ENCODE measurements at regions not wholly inside any gene's neighbourhood (a gene's known extent, or its start where the extent isn't known, plus 50 kb on each side); places are given as distances from the start of the nearest gene placed in this dataset.

DNA sequence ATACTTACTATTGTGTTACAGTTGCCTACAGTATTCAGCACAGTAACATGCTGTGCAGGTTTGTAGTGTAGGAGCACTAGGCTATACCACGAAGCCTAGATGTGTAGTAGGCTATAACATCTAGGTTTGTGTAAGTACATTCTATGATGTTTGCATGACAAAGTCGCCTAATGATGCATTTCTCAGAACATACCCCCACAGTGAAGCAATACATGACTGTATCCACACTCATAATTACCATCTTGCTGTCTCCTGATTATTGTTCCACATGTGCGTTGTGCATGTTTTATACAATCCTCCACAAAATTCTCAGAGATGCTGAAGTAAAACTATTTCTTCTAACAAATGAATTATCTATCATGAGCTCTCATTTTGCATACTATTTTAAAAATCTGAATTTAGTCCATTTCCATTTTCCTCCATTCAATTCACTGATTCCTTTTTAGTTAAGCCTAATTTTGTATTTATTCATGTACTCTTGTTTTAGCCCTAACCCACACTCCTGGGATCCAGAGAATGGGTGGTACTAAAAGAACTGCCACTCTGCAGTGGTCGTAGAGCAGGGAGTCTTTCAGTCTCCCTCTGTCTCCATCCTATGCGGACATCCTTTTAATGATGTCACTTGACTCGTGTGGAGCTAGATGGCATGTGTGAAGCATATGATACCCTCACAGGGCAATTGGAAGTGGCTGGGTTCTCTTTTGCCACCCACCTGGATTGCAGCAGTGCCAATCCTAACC lies 67.6 kb upstream of the CAV2 start (continued):
- TF ChIP-seq ZNF677 (tag by site-specific recombination; IDR thresholded peaks at IDR 0.05), result no peak
- TF ChIP-seq, protein P1, sequence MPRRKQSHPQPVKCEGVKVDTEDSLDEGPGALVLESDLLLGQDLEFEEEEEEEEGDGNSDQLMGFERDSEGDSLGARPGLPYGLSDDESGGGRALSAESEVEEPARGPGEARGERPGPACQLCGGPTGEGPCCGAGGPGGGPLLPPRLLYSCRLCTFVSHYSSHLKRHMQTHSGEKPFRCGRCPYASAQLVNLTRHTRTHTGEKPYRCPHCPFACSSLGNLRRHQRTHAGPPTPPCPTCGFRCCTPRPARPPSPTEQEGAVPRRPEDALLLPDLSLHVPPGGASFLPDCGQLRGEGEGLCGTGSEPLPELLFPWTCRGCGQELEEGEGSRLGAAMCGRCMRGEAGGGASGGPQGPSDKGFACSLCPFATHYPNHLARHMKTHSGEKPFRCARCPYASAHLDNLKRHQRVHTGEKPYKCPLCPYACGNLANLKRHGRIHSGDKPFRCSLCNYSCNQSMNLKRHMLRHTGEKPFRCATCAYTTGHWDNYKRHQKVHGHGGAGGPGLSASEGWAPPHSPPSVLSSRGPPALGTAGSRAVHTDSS (tag by site-specific recombination; IDR thresholded peaks at IDR 0.05), result no peak

DNA sequence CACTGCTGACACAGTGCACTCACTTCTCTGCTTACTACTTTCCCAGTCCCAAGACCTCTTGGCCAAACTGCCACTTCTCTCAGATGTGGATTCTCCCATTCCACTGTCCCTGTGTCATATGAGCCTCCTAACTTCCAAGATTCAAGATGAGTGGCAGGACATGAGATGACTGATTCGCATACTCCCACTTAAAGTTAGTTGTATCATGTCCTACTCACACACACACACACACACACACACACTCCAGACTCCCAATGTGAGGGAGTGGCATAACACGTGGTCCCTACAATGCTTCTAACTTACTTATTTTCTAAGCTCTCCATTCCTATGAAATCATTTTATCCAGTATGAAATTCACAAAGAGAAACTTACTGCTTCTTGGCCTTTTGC lies 67.0 kb upstream of the CAV2 start:
- H3K27ac ChIP-seq (ENCODE audit: extremely low read depth, low read depth, low read length), result no peak overlapping the region
- H3K9me3 ChIP-seq (ENCODE audit: control insufficient read depth, insufficient read depth, low read depth, low read length), result no peaks in the 10 kb centered on the region
- CTCF ChIA-PET, result interaction anchor here (0.6 kb wide), 1 partner anchor 110 kb away, joined by 3 read pairs; no protein-coding TSS in a partner anchor
- POLR2A ChIA-PET, result no interaction called here
- no peaks in the 10 kb centered on the region for H3K36me3 ChIP-seq (ENCODE audit: control insufficient read depth in 2 of 2, insufficient read depth in 1 of 2, low read length in 2 of 2)
- TF ChIP-seq SETDB1 (IDR thresholded peaks at IDR 0.05; ENCODE audit: insufficient read length, low read length), result no peak
- 0 out of 2 replicates have a peak, but pooled peaks have one; percentile 15 for TF ChIP-seq EGR2 (tag by site-specific recombination; IDR thresholded peaks at IDR 0.05; ENCODE audit: low read depth)
- 0 out of 2 replicates have a peak, but pooled peaks have one; percentile 17 for TF ChIP-seq ZFHX2 (tag by site-specific recombination; conservative IDR thresholded peaks at IDR 0.05)
- no peak for TF ChIP-seq KLF16 (tag by site-specific recombination; IDR thresholded peaks at IDR 0.05)
- TF ChIP-seq ZNF366 (tag by site-specific recombination; conservative IDR thresholded peaks at IDR 0.05), result no peak
- no peaks in the 10 kb centered on the region for H3K4me1 ChIP-seq (ENCODE audit: control insufficient read depth, insufficient read depth, low read length)
- no peak overlapping the region for H3K4me3 ChIP-seq (ENCODE audit: low read depth, low read length)

DNA sequence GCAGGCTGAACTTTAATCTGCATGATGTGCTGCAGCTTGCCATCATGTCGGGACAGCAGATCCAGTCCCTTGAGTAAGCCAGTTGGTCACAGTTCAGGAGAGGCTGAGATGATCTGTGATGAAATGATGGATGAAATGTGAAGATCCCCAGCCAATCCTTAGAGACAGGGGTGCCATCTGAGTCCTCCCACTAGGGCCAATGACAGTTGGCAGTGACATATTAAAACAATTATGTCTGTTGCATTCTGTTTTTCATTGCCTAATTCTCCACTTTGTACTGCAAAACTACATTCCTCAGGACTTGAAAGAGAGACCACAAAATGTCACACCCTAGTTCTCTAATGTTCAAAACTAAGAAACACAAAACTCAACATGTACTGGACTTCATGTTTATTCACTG lies 66.3 kb upstream of the CAV2 start:
- no peaks in the 10 kb centered on the region for H3K4me1 ChIP-seq (ENCODE audit: control insufficient read depth, insufficient read depth, low read length)
- ChIA-PET POLR2A (no interaction called here), CTCF (no interaction called here)
- no peak overlapping the region for H3K4me3 ChIP-seq (ENCODE audit: low read depth, low read length)
- H3K9me3 ChIP-seq (ENCODE audit: control insufficient read depth, insufficient read depth, low read depth, low read length), result no peaks in the 10 kb centered on the region
- TF ChIP-seq HOXC10 (CRISPR knock-in tag; IDR thresholded peaks at IDR 0.05) (no peak), GLIS1 (tag by site-specific recombination; IDR thresholded peaks at IDR 0.05) (no peak)
- TF ChIP-seq, protein P2, sequence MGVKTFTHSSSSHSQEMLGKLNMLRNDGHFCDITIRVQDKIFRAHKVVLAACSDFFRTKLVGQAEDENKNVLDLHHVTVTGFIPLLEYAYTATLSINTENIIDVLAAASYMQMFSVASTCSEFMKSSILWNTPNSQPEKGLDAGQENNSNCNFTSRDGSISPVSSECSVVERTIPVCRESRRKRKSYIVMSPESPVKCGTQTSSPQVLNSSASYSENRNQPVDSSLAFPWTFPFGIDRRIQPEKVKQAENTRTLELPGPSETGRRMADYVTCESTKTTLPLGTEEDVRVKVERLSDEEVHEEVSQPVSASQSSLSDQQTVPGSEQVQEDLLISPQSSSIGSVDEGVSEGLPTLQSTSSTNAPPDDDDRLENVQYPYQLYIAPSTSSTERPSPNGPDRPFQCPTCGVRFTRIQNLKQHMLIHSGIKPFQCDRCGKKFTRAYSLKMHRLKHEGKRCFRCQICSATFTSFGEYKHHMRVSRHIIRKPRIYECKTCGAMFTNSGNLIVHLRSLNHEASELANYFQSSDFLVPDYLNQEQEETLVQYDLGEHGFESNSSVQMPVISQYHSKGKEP (tag by site-specific recombination; IDR thresholded peaks at IDR 0.05), result no peak
- no peaks in the 10 kb centered on the region for H3K36me3 ChIP-seq (ENCODE audit: control insufficient read depth in 2 of 2, insufficient read depth in 1 of 2, low read length in 2 of 2)
- no peak overlapping the region for H3K27ac ChIP-seq (ENCODE audit: extremely low read depth, low read depth, low read length)

DNA sequence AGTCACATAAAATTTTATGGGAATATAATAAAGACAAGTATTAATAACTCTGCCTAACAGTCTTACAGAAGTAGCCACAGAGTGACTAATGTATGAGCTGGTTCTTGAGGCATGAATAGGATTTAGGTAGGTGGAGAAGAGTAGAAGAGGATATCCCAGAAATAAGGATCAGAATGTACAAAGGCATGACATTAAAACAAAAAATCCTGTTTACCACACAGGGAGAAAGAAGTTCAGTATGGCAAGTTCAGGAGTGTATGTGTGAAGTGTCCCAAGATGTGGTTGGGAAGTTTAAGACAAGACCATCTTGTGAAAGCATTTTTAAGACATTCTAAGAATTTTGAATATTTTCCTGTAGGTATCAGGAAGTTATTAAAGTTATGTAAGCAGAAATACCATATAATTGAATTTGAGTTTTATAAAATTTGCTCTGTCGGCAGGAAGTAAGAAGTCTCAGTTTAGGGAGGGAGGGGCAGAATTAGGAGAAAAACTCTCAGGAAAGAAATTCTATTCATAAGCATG lies 64.7 kb upstream of the CAV2 start:
- CTCF ChIA-PET, result no interaction called here
- TF ChIP-seq ZNF600 (tag by site-specific recombination; IDR thresholded peaks at IDR 0.05) (no peak), ZNF266 (tag by site-specific recombination; IDR thresholded peaks at IDR 0.05; ENCODE audit: low read depth) (no peak), ZFP37 (tag by site-specific recombination; IDR thresholded peaks at IDR 0.05) (no peak), WT1 (tag by site-specific recombination; IDR thresholded peaks at IDR 0.05) (no peak), ZFP69B (tag by site-specific recombination; IDR thresholded peaks at IDR 0.05) (no peak), ZNF501 (tag by site-specific recombination; IDR thresholded peaks at IDR 0.05) (no peak), ZNF843 (tag by site-specific recombination; IDR thresholded peaks at IDR 0.05) (no peak), OSR2 (tag by site-specific recombination; IDR thresholded peaks at IDR 0.05) (no peak), ZNF555 (tag by site-specific recombination; conservative IDR thresholded peaks at IDR 0.05) (no peak), ZNF202 (tag by site-specific recombination; IDR thresholded peaks at IDR 0.05; ENCODE audit: borderline replicate concordance) (no peak)
- TF ChIP-seq, protein P3, sequence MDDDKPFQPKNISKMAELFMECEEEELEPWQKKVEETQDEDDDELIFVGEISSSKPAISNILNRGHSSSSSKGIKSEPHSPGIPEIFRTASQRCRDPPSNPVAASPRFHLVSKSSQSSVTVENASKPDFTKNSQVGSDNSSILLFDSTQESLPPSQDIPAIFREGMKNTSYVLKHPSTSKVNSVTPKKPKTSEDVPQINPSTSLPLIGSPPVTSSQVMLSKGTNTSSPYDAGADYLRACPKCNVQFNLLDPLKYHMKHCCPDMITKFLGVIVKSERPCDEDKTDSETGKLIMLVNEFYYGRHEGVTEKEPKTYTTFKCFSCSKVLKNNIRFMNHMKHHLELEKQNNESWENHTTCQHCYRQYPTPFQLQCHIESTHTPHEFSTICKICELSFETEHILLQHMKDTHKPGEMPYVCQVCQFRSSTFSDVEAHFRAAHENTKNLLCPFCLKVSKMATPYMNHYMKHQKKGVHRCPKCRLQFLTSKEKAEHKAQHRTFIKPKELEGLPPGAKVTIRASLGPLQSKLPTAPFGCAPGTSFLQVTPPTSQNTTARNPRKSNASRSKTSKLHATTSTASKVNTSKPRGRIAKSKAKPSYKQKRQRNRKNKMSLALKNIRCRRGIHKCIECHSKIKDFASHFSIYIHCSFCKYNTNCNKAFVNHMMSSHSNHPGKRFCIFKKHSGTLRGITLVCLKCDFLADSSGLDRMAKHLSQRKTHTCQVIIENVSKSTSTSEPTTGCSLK (tag by site-specific recombination; IDR thresholded peaks at IDR 0.05), result no peak

More for the DNA sequence above, 64.7 kb upstream of the CAV2 start:
- H3K4me1 ChIP-seq (ENCODE audit: control insufficient read depth, insufficient read depth, low read length), result no peaks in the 10 kb centered on the region
- H3K36me3 ChIP-seq (ENCODE audit: control insufficient read depth in 2 of 2, insufficient read depth in 1 of 2, low read length in 2 of 2), result no peaks in the 10 kb centered on the region
- H3K9me3 ChIP-seq (ENCODE audit: control insufficient read depth, insufficient read depth, low read depth, low read length), result no peaks in the 10 kb centered on the region
- POLR2A ChIA-PET, result no interaction called here
- H3K4me3 ChIP-seq (ENCODE audit: low read depth, low read length), result no peak overlapping the region
- H3K27ac ChIP-seq (ENCODE audit: extremely low read depth, low read depth, low read length), result no peak overlapping the region
